GM10266 (cell line): ENCODE measurements at regions not wholly inside any gene's neighbourhood (a gene's known extent, or its start where the extent isn't known, plus 50 kb on each side); places are given as distances from the start of the nearest gene placed in this dataset.
"Not testable (repeated sequence)": the region's sequence is repeated elsewhere in the genome, so short reads cannot be mapped to it uniquely, and the experiment has no call there.

Experiments
- DNase-seq: peaks from one replicate; pipeline ENCODE4 v3.0.0; 2012; ENCODE audit errors: extremely low spot score
- CTCF ChIP-seq: IDR thresholded peaks from 2 replicates; pipeline ENCODE4 v1.5.1; 2012; ENCODE audit warnings: mild to moderate bottlenecking, low read depth; ENCODE audit not compliant: control insufficient read depth, insufficient read depth; ENCODE audit errors: missing control alignments

- no peak for TF ChIP-seq CTCF
- no peak for DNase-seq
These were observed 73.5 kb upstream of the MEF2A start for GRCh38 chr15:99492275-99492674.

- TF ChIP-seq CTCF, result no peak
- DNase-seq, result no peak
These were observed 73.1 kb upstream of the MEF2A start for GRCh38 chr15:99492716-99493115.

GRCh38 chr15:99493461-99493860, 72.3 kb upstream of the MEF2A start:
- no peak for TF ChIP-seq CTCF
- DNase-seq, result no peak

- DNase-seq, result not testable (repeated sequence)
These were observed 71.1 kb upstream of the MEF2A start for GRCh38 chr15:99494536-99495233.

GRCh38 chr15:99495430-99496301, 70.1 kb upstream of the MEF2A start:
- no peak for TF ChIP-seq CTCF

GRCh38 chr15:99496302-99496629, 69.5 kb upstream of the MEF2A start:
- TF ChIP-seq CTCF, result no peak
- DNase-seq, result no peak

More at GRCh38 chr15:99495430-99496301, 70.1 kb upstream of the MEF2A start:
- DNase-seq, result no peak

GRCh38 chr15:99502182-99502581, 63.6 kb upstream of the MEF2A start:
- TF ChIP-seq CTCF, result no peak
- peak; percentile 82 for DNase-seq
